Breast epithelium (tissue), 3 donors: ENCODE measurements at regions not wholly inside any gene's neighbourhood (a gene's known extent, or its start where the extent isn't known, plus 50 kb on each side); places are given as distances from the start of the nearest gene placed in this dataset.

Source experiments
- CTCF ChIP-seq, 3 donors: fragments of 450-650 bp; IDR thresholded peaks; one replicate each; pipeline ENCODE4 v1.5.1; 2016 to 2017; ENCODE audit warnings: antibody characterized with exemption in 3 of 3, mild to moderate bottlenecking in 3 of 3, moderate library complexity in 3 of 3
- POLR2A ChIP-seq: fragments of 450-650 bp; IDR thresholded peaks from one replicate; pipeline ENCODE4 v1.6.1; 2016; ENCODE audit warnings: antibody characterized with exemption, mild to moderate bottlenecking, moderate library complexity
- POLR2AphosphoS5 ChIP-seq, 3 donors: sonication (generic); formaldehyde crosslinking; IDR thresholded peaks; one replicate each; pipeline ENCODE4 v1.6.1; 2017; ENCODE audit warnings: antibody characterized with exemption in 3 of 3

GRCh38 chr11:37105427-37105826 is 507.4 kb upstream of the RAG2 start:
- TF ChIP-seq POLR2A = no peak
- TF ChIP-seq CTCF (IDR thresholded peaks at IDR 0.05) = no peak
- TF ChIP-seq POLR2AphosphoS5 (IDR thresholded peaks at IDR 0.05) = no peak
